AG10803 (cell line): ENCODE measurements at regions not wholly inside any gene's neighbourhood (a gene's known extent, or its start where the extent isn't known, plus 50 kb on each side); places are given as distances from the start of the nearest gene placed in this dataset.

Experiments
- DNase-seq: peaks from one replicate; pipeline ENCODE4 v3.0.0; 2010; ENCODE audit warnings: low read depth
- H3K4me3 ChIP-seq: 2 replicates; pipeline ENCODE4 v1.5.1; 2011; ENCODE audit warnings: mild to moderate bottlenecking, low read length, control low read depth
- CTCF ChIP-seq: conservative IDR thresholded peaks from 2 replicates; pipeline ENCODE4 v1.5.1; 2011; ENCODE audit warnings: mild to moderate bottlenecking, low read length, control low read depth, inconsistent platforms

- no peak for TF ChIP-seq CTCF
- DNase-seq, result no peak
- no peak overlapping the region for H3K4me3 ChIP-seq
Measured at GRCh38 chr9:119611565-119611964, 242.3 kb upstream of the BRINP1 start.

- no peak for DNase-seq
- no peak for TF ChIP-seq CTCF
- H3K4me3 ChIP-seq, result no peak overlapping the region
Measured at GRCh38 chr9:119609277-119609971, 240.2 kb upstream of the BRINP1 start.

GRCh38 chr9:119601632-119602031, 232.4 kb upstream of the BRINP1 start:
- no peak for TF ChIP-seq CTCF
- DNase-seq, result no peak
- no peak overlapping the region for H3K4me3 ChIP-seq

GRCh38 chr9:119597499-119597898, 228.3 kb upstream of the BRINP1 start:
- no peak overlapping the region for H3K4me3 ChIP-seq
- TF ChIP-seq CTCF, result no peak
- DNase-seq, result no peak

GRCh38 chr9:119596703-119597102, 227.5 kb upstream of the BRINP1 start:
- no peak for TF ChIP-seq CTCF
- no peak for DNase-seq
- no peak overlapping the region for H3K4me3 ChIP-seq

GRCh38 chr9:119588874-119589744, 219.9 kb upstream of the BRINP1 start:
- DNase-seq, result no peak
- TF ChIP-seq CTCF, result no peak
- no peak overlapping the region for H3K4me3 ChIP-seq

GRCh38 chr9:119577881-119578280, 208.6 kb upstream of the BRINP1 start:
- no peak overlapping the region for H3K4me3 ChIP-seq
- no peak for DNase-seq
- no peak for TF ChIP-seq CTCF
